MCF 10A (cell line): ENCODE measurements at regions not wholly inside any gene's neighbourhood (a gene's known extent, or its start where the extent isn't known, plus 50 kb on each side); places are given as distances from the start of the nearest gene placed in this dataset.
"Not testable (repeated sequence)": the region's sequence is repeated elsewhere in the genome, so short reads cannot be mapped to it uniquely, and the experiment has no call there.

ENCODE experiments used
- BruUV-seq: library from RNA; stranded (reverse); fragments of 400-500 nt; replicated peaks from 2 replicates; lab custom pipeline; 2021; lab: Mats Ljungman, UMichigan
- CTCF ChIA-PET: fragments of 300-600 bp; sonication (Branson Sonifier 250); formaldehyde crosslinking; extraction: SDS; loops from one replicate; lab custom pipeline; 2021; ENCODE audit warnings: antibody characterized with exemption, inconsistent platforms; lab: Yijun Ruan, JAX
- POLR2A ChIA-PET: fragments of 300-600, 350-650 bp; sonication (Branson Sonifier 250); formaldehyde crosslinking; extraction: SDS; loops from one replicate; lab custom pipeline; 2020; ENCODE audit warnings: antibody characterized with exemption, inconsistent platforms; lab: Yijun Ruan, JAX
- DNase-seq: peaks from one replicate; pipeline ENCODE4 v3.0.0-alpha.2; 2018; ENCODE audit not compliant: unreplicated experiment
- H3K27ac Mint-ChIP-seq: one replicate; pipeline ENCODE4 v1.8.0; 2022; ENCODE audit warnings: mild to moderate bottlenecking, low read depth, mixed read lengths; ENCODE audit not compliant: unreplicated experiment
- H3K27me3 Mint-ChIP-seq: one replicate; pipeline ENCODE4 v1.8.0; 2022; ENCODE audit warnings: mixed read lengths; ENCODE audit not compliant: insufficient read depth, unreplicated experiment
- H3K36me3 Mint-ChIP-seq: one replicate; pipeline ENCODE4 v1.8.0; 2022; ENCODE audit warnings: mild to moderate bottlenecking, moderate library complexity, mixed read lengths; ENCODE audit not compliant: insufficient read depth, unreplicated experiment
- H3K4me1 Mint-ChIP-seq: one replicate; pipeline ENCODE4 v1.8.0; 2022; ENCODE audit warnings: mixed read lengths; ENCODE audit not compliant: insufficient read depth, unreplicated experiment
- H3K4me3 Mint-ChIP-seq: one replicate; pipeline ENCODE4 v1.8.0; 2022; ENCODE audit warnings: mild to moderate bottlenecking, moderate library complexity, mixed read lengths; ENCODE audit not compliant: unreplicated experiment
- H3K9me3 Mint-ChIP-seq: one replicate; pipeline ENCODE4 v1.8.0; 2022; ENCODE audit warnings: mixed read lengths; ENCODE audit not compliant: unreplicated experiment
- CTCF ChIP-seq: fragments of 200-600 bp; IDR thresholded peaks from one replicate; pipeline ENCODE4 v1.8.0; 2022; ENCODE audit warnings: antibody characterized with exemption, mild to moderate bottlenecking; ENCODE audit not compliant: unreplicated experiment
- intact Hi-C: fragments of 100-400 bp; cut with micrococcal nuclease; formaldehyde crosslinking; loops from 2 replicates; pipeline ENCODE4 v1.14.1; 2022

- intact Hi-C loops: no loop called here
- no peak for DNase-seq
- H3K4me3 Mint-ChIP-seq: no peak overlapping the region
- H3K9me3 Mint-ChIP-seq: no peaks in the 10 kb centered on the region
- H3K27me3 Mint-ChIP-seq: no peaks in the 10 kb centered on the region
- H3K4me1 Mint-ChIP-seq: peaks cover 4% of the 10 kb centered on the region
- BruUV-seq: no TSS peak
- ChIA-PET POLR2A (interaction anchor here (0.7 to 1.1 kb wide), 2 partner anchors 26 to 122 kb away, joined by 3 read pairs; no protein-coding TSS in a partner anchor), CTCF (no interaction called here)
- TF ChIP-seq CTCF: no peak
- no peaks in the 10 kb centered on the region for H3K36me3 Mint-ChIP-seq
- H3K27ac Mint-ChIP-seq: no peak overlapping the region
Observed at GRCh38 chr1:190935925-190936324, 458.3 kb upstream of the BRINP3 start.

- CTCF ChIA-PET: no interaction called here
- no TSS peak for BruUV-seq
- POLR2A ChIA-PET: interaction anchor here (0.7 kb wide), 1 partner anchor 123 kb away, joined by 3 read pairs; no protein-coding TSS in a partner anchor
- DNase-seq: no peak
- Mint-ChIP-seq H3K4me3 (no peak overlapping the region), H3K36me3 (no peaks in the 10 kb centered on the region), H3K9me3 (no peaks in the 10 kb centered on the region), H3K4me1 (peaks cover 6% of the 10 kb centered on the region), H3K27me3 (no peaks in the 10 kb centered on the region), H3K27ac (no peak overlapping the region)
- intact Hi-C loops: no loop called here
- no peak for TF ChIP-seq CTCF
Observed at GRCh38 chr1:190936337-190936736, 458.7 kb upstream of the BRINP3 start.

GRCh38 chr1:190940951-190941350 lies 463.3 kb upstream of the BRINP3 start:
- Mint-ChIP-seq H3K27ac (no peak overlapping the region), H3K4me1 (peaks cover 6% of the 10 kb centered on the region), H3K4me3 (no peak overlapping the region), H3K9me3 (no peaks in the 10 kb centered on the region), H3K36me3 (no peaks in the 10 kb centered on the region), H3K27me3 (no peaks in the 10 kb centered on the region)
- intact Hi-C loops: no loop called here
- TF ChIP-seq CTCF: no peak
- CTCF ChIA-PET: no interaction called here
- no TSS peak for BruUV-seq
- DNase-seq: no peak
- POLR2A ChIA-PET: no interaction called here

GRCh38 chr1:190942475-190942874 lies 464.8 kb upstream of the BRINP3 start:
- POLR2A ChIA-PET: no interaction called here
- no TSS peak for BruUV-seq
- CTCF ChIA-PET: interaction anchor here (0.6 kb wide), 1 partner anchor 774 kb away, joined by 4 read pairs; no protein-coding TSS in a partner anchor
- H3K27me3 Mint-ChIP-seq: no peaks in the 10 kb centered on the region
- H3K9me3 Mint-ChIP-seq: no peaks in the 10 kb centered on the region
- H3K4me1 Mint-ChIP-seq: peaks cover 6% of the 10 kb centered on the region
- H3K4me3 Mint-ChIP-seq: no peak overlapping the region
- no peak for TF ChIP-seq CTCF
- no peak overlapping the region for H3K27ac Mint-ChIP-seq
- no peaks in the 10 kb centered on the region for H3K36me3 Mint-ChIP-seq
- no peak for DNase-seq
- intact Hi-C loops: no loop called here

GRCh38 chr1:190943722-190944121 lies 466.1 kb upstream of the BRINP3 start:
- DNase-seq, H3K9me3 Mint-ChIP-seq, BruUV-seq, POLR2A ChIA-PET, intact Hi-C loops, H3K27ac Mint-ChIP-seq, CTCF ChIA-PET, H3K36me3 Mint-ChIP-seq, H3K27me3 Mint-ChIP-seq, H3K4me3 Mint-ChIP-seq, H3K4me1 Mint-ChIP-seq: not testable (repeated sequence)
